GM18499 (cell line): ENCODE measurements at regions not wholly inside any gene's neighbourhood (a gene's known extent, or its start where the extent isn't known, plus 50 kb on each side); places are given as distances from the start of the nearest gene placed in this dataset.
A peak's percentile ranks its signal among the peaks of the same experiment; 100 is the strongest.

ENCODE experiments used
- ATAC-seq: cut with Tn5 transposase; IDR thresholded peaks from one replicate; pipeline ENCODE4 v1.9.1; 2021; ENCODE audit warnings: moderate number of reproducible peaks; ENCODE audit not compliant: insufficient read depth, unreplicated experiment

DNA sequence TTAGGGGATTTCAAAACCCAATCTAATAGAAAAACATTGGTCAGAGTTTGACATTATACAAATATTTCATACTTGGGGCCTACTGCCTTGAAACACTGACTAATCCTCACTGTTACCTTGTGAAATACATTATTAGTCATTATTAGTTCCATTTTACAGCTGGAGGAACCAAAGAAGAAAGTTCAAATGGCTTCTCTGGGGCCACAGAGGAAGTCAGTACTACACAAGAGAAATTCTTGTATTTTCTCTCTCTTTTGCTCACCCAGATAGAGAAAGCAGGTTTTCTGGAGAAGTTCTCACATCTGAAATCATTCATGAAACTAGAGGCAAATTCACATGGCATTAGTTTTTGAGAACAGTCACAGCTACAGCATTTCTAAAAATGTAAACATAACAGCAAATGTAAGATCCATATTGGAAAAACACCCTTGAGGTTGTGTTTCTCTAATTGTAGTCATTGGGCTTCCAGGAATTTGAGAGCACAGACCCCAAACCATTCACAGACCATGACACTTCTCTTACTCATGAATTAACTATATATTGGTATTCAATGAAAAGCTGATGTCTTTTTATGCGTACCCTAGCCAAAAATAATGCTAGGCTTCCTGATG, 83.0 kb downstream of the LLPH start:
- ATAC-seq = peak; percentile 97

DNA sequence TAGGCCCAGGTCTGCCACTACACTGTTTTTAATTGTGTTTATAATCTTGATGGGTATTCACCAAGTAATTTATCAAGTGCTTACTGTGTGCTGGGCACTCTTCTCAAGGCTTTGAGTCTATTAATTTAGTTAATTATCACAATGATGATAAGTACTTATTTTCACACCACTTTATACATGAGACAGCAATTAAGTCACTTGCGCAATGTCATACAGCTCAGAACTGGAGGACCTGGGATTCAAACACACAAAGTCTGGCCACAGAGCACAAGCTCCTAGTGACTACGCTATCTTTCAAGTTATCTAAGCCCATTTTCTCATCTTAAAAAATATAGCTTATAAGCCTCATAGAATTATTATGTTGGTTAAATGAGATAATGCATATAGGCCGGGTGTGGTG, 85.0 kb downstream of the LLPH start:
- no peak for ATAC-seq

DNA sequence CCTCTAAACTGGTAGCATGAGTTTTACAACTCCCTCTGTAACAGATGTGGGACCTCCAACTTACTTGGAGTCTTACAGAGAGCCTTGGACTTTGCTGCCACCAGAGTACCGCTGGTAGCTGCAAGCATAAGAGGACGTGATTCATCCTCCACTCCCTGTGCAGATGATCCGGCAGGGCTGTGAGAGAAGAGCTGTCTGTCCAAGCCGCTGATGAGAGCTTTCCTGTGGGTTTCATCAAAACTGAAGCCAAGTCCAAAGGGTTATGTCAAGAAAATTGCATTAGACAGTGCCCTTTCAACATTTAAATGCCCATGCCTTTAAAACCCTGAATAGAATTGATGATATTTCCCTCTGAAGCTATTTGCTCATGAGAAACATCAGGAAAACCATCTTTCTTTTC, 85.8 kb downstream of the LLPH start:
- no peak for ATAC-seq

DNA sequence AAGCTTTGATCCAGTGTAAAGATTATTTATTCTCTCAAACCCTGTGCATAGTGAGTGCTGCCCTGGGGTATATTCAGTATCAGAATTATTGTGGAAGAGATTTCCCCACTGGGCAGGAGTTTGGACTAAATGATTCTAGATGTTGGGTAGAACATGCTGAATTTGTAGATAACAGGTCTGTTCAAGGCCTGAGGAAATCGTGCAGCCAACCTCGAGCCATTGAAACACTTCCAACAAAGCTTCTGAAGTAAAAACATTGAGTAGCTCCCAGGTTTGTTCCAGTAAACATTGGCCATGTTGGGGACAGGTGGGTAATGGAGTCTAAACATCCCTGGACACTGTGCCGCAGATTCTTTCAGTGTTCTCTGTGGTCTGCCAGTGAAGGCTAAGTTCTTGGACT, 87.5 kb downstream of the LLPH start:
- ATAC-seq = no peak

DNA sequence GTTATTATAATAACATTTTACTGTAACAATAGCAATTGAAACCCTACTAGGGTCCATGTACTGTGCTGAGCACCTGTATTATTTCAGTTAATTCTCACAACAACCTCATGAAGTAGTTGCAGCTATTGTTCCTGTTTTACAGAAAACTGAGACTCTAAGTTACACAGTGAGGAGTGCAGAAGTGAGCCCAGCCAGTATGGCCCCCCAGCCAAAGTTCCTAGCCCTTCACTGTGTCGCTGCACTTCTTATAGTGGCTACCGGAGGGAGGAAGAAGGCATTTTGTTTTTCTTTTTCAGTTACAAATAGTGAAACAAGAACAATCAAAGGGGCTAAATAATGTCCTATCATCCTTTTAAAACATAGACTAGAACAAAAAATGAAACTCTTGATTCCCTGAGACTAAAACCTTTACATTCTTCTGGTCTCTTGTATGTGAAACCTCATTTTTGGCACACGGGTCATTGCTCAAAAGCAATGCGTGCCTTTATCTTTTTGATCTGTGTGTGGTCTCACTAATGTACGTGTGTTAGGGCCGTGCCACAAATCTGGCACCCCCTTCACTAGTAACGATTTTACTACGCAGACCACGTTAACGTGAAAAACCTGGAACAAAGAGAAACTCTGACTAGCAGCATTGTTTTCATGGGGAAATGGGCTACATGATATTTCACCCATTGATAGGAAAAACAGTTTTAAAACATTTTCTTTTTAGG, 88.7 kb downstream of the LLPH start:
- no peak for ATAC-seq

DNA sequence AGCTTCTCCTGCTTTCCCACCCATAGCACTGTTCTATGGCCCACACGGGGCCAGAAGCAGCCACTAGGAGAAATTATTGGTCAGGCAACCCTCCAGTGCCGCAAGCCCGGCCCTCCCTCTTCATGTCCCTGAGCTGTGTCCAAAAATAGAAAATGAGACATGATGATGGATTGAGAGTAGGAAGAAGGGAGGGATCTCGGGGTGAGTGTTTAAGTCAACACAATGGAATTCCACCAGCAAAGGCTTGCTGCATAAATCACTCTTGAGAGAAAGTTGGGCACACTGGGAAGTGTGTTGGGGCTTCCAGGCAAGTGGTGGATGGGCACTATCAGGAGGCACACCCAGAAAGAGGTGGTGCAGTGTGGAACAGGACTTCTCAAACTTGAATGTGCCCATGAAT, 94.2 kb downstream of the LLPH start:
- ATAC-seq = no peak

DNA sequence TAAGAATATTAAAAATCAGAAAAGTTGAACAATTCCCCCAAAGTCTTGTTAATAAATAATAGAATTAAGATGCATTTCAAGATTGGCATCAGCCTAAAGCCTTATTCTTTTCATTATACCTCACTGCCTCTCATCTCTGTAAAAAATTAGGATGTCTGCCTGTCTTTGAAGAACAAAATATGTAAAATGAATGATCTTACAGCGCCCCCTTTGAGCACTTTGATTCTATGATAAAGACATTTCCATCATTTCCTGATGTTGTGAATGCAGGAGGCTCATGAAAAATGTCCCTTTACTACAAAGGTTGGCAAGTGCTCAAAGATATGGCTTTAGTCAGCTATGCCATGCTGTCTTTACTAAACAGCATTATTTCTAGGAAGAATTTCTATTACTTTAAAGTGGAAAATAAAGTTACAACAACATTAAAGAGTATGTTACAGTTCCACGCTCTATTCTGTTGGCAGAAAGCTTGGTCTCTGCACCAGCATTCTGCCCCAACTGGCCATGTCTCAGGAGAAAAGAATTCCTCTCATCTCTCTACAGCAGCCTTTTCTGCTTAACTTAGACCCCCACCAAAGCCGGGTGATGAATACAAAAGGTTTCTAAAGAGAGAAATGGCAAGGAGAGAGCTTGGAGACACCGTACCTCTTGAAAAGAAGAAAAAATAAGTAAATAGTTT, 95.1 kb downstream of the LLPH start:
- ATAC-seq = no peak

DNA sequence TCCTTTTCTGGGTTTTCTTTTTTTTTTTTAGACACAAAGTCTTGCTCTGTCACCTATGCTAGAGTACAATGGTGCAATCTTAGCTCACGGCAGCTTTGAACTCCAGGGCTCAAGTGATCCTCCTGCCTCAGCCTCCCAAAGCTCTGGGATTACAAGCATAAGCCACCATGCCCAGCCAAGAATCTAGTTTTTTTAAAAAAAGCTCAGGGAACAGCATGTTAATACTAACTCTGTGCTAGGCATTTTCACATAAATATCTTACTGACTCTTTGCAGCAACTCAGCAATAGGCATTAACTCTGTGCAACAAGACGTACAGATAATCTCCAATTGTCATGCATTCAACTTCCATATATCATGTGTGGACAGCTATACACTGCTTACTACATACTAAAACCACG, 97.4 kb downstream of the LLPH start:
- ATAC-seq = no peak

DNA sequence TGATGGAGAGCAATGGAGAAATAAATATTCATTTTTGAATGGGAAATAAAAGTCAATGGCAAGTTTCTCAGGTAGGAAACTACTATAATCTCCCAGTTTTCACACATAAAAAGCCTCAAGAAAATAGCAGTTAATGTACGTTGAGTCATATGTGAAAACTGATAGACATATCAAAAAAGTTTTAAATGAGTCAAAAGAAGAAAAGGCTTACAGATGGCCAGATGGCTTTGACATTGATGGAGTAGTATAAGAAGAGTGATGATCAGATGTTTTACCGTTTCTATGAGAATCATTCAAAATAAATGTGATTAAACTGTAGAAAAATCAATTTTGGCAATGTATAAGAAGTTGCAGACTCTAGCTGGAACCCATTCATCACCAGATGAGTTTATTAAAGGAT, 97.8 kb downstream of the LLPH start:
- ATAC-seq = no peak

DNA sequence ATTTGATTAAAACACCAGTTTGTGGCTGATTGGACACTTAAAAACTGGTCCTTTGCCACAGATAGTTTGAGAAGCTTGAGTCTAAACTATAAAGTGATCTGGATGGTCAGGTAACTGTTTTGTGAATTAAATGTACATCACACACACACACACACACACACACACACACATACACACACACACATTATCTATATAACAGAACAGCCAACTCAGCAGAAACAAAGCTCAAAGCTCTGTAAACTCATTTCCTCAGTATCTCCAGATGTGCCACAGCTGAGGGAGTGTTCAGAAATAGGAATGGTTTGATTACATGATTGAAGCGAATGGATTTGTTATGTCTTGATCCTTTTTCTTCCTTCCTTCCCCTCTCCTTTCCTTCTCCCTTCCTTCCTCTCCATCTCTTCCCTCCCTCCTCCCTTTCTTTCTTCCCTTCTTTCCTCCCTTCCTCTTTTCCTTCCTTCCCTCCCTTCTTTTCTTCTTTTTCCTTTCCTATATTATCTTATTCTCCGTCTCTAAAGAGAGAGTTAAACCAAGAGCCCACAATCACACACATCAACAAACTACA, 100.3 kb downstream of the LLPH start:
- ATAC-seq = no peak

DNA sequence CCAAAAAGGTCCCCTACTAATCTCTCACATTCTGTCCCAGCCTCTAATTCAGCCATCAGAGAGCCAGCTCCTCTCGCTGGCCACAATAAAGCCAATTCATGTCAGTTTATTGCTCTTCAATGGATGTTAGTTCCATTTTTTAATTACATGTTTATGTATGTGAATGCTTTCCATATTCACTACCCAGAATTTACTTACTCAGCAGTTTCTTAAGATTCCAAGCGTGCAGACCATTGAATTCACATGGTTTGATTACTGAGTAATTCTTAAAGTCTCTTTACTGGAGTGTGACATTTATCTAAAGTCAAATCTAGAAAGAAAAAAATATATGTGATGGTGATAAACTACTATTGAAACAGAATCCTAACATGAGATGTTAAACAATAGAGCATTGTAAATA, 102.2 kb downstream of the LLPH start:
- ATAC-seq = no peak

DNA sequence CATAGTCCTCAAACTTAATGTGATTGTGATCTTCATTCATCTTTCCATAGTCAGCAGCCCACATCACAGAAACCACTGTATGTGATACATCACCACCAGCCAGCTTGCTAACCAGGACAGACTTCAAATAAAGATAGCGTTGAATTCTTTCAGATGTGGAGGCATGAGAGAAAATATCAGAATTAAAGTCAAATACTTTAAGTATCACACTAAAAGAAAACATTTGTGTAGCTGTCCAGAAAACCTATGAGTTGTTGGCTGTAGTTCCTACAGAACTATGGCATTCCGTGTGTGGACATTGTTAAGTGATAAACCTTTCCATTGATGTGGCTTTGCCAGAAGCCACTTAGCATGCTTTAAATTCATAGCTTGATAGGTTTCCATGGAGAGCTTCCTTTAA, 105.1 kb downstream of the LLPH start:
- no peak for ATAC-seq

DNA sequence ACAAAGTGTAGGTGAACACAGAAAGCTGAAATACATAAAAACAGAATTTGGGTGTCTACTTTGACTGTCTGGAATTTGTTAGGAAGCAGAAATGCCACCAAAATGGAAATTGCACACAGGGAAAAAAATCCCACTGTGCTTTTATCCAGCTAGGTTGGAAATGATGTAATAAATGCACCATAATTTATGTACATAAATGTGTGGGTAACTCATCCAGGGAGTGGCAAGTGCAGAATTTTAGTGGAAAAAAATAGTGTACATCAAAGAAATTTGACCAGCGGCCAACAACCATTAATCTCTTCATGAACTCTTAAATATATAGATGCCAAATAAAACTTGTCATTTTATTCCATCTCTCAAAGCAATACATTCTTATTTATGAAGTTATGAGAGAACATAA, 105.6 kb downstream of the LLPH start:
- no peak for ATAC-seq

DNA sequence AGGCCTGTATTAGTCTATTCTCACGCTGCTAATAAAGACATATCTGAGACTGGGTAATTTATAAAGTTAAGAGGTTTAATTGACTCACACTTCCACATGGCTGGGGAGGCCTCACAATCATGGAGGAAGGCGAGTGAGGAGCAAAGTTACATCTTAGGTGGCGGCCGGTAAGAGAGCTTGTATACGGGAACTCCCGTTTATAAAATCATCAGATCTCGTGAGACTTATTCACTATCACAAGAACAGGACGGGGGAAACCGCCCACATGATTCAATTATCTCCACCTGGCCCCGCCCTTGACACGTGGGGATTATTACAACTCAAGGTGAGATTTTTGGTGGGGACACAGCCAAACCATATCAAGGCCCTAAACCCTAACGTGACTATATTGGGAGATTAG, 110.1 kb downstream of the LLPH start:
- ATAC-seq = no peak

DNA sequence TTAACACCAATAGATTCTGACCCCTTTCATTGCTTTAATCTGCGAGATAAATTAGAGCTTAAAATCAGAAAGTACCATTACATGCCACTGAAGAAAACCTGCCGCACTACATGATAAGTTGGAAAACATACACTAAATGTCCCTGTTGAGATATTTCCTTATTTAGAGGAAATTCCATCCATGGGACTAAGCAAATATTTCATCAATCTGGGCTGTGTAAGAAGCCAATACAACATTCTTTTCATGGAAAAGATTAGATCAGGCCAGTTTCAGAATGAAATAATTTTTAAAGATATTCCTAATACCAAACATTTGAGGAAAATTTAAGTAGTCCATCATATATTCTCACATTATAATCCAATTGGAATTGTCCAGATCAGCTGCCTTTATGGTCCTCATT, 112.8 kb downstream of the LLPH start:
- ATAC-seq = no peak
